GM23248 (cell line): ENCODE measurements at regions not wholly inside any gene's neighbourhood (a gene's known extent, or its start where the extent isn't known, plus 50 kb on each side); places are given as distances from the start of the nearest gene placed in this dataset.

ENCODE experiments used
- DNase-seq: peaks from one replicate; pipeline ENCODE4 v3.0.0-alpha.2; 2015
- H2AFZ ChIP-seq: fragments of 200-600 bp; sonication (generic); 2 replicates; pipeline ENCODE4 v1.6.1; 2016; ENCODE audit warnings: antibody characterized with exemption
- H3F3A ChIP-seq: fragments of 200-600 bp; sonication (generic); 2 replicates; pipeline ENCODE4 v1.6.1; 2016; ENCODE audit warnings: mild to moderate bottlenecking, antibody characterized with exemption, mixed run types; ENCODE audit not compliant: insufficient read depth
- H3K27ac ChIP-seq: fragments of 200-600 bp; sonication (generic); 2 replicates; pipeline ENCODE4 v1.5.1; 2016; ENCODE audit warnings: mild to moderate bottlenecking
- H3K27me3 ChIP-seq: fragments of 200-600 bp; sonication (generic); replicated peaks from 2 replicates; pipeline ENCODE4 v1.6.1; 2016; ENCODE audit warnings: mild to moderate bottlenecking; ENCODE audit not compliant: insufficient read depth
- H3K36me3 ChIP-seq: fragments of 200-600 bp; sonication (generic); 2 replicates; pipeline ENCODE4 v1.6.1; 2016; ENCODE audit warnings: low read depth, mild to moderate bottlenecking
- H3K4me1 ChIP-seq: fragments of 200-600 bp; sonication (generic); 2 replicates; pipeline ENCODE4 v1.6.1; 2016; ENCODE audit warnings: mild to moderate bottlenecking; ENCODE audit not compliant: insufficient read depth
- H3K4me2 ChIP-seq: fragments of 200-600 bp; sonication (generic); one replicate; pipeline ENCODE4 v1.6.1; 2016; ENCODE audit warnings: mild to moderate bottlenecking; ENCODE audit not compliant: unreplicated experiment
- H3K4me3 ChIP-seq: fragments of 200-600 bp; sonication (generic); 2 replicates; pipeline ENCODE4 v1.5.1; 2016; ENCODE audit warnings: mild to moderate bottlenecking
- H3K79me2 ChIP-seq: fragments of 200-600 bp; sonication (generic); 2 replicates; pipeline ENCODE4 v1.6.1; 2016; ENCODE audit warnings: mild to moderate bottlenecking; ENCODE audit not compliant: insufficient read depth
- H3K9ac ChIP-seq: fragments of 200-600 bp; sonication (generic); 2 replicates; pipeline ENCODE4 v1.6.1; 2016; ENCODE audit warnings: mild to moderate bottlenecking
- H3K9me2 ChIP-seq: fragments of 200-600 bp; sonication (generic); 2 replicates; pipeline ENCODE4 v1.6.1; 2016; ENCODE audit warnings: mixed run types, mild to moderate bottlenecking, moderate library complexity; ENCODE audit not compliant: insufficient read depth
- H3K9me3 ChIP-seq: fragments of 200-600 bp; sonication (generic); one replicate; pipeline ENCODE4 v1.6.1; 2017; ENCODE audit warnings: low read depth
- H4K20me1 ChIP-seq: fragments of 200-600 bp; sonication (generic); 2 replicates; pipeline ENCODE4 v1.6.0; 2016; ENCODE audit not compliant: insufficient read depth
- EZH2 ChIP-seq: fragments of 200-600 bp; sonication (generic); IDR thresholded peaks from 2 replicates; pipeline ENCODE4 v1.6.1; 2018; ENCODE audit warnings: antibody characterized with exemption, mild to moderate bottlenecking; ENCODE audit not compliant: insufficient read depth, poor library complexity, severe bottlenecking
- EZH2phosphoT487 ChIP-seq: fragments of 200-600 bp; sonication (generic); IDR thresholded peaks from 2 replicates; pipeline ENCODE4 v1.6.1; 2018; ENCODE audit warnings: antibody characterized with exemption, moderate library complexity, mild to moderate bottlenecking, low read depth; ENCODE audit not compliant: insufficient read depth
- WGBS, 2 experiments: methylation state at CpG; one replicate each; pipeline ENCODE4 v1.1.6; 2015 to 2017; ENCODE audit warnings: low lambda C conversion rate in 2 of 2, low coverage in 1 of 2; ENCODE audit errors: missing lambda C conversion rate in 2 of 2; 5-methylcytosine and 5-hydroxymethylcytosine counted together
- in situ Hi-C: fragments of 300-500 bp; cut with MboI; formaldehyde crosslinking; loops from 2 replicates; pipeline ENCODE4 v1.15.0; 2020

DNA sequence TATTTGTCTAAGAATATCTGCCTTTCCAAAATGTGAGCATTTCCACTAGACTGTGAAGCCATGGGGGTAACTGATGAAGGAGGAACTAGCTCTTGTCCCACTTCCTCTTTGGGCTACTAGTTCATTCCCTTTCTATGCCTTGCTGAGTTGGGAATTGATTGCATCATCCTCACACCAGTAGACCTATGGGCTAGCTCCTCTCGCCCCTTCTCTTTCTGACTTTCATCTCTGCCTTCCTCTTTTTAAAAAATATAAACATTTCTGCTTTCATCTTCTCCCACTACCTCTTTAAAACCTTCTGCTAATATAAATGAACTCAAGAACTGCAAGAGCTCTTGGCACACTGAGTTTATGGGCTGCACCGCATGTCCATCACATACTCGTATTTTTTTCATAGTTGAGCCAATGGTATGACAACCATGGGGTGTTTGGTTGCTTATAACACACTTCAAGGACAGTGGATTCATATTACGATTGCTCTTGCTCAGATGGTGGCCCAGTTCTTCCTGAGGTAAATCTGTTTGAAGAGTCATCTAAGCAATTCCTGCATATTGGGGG is 182.0 kb downstream of the REEP3 start:
- Histone ChIP-seq H3K4me2 (no peak overlapping the region), H3K4me3 (no peak overlapping the region), H3K27me3 (no peaks in the 10 kb centered on the region), H3K4me1 (peaks cover 41% of the 10 kb centered on the region), H3K36me3 (no peaks in the 10 kb centered on the region), H4K20me1 (no peaks in the 10 kb centered on the region), H3K9me2 (no peaks in the 10 kb centered on the region), H2AFZ (peak overlapping the region; percentile 37; the same call in 1 of the 2 replicates), H3F3A (peaks cover 46% of the 10 kb centered on the region), H3K27ac (no peak overlapping the region), H3K79me2 (no peaks in the 10 kb centered on the region), H3K9ac (no peak overlapping the region), H3K9me3 (no peaks in the 10 kb centered on the region)
- 95 to 97% methylated on average over 4 of the region's 4 CpGs for WGBS, 2 experiments
- in situ Hi-C loops: no loop called here
- TF ChIP-seq EZH2 (no peak), EZH2phosphoT487 (no peak)
- DNase-seq: no peak

DNA sequence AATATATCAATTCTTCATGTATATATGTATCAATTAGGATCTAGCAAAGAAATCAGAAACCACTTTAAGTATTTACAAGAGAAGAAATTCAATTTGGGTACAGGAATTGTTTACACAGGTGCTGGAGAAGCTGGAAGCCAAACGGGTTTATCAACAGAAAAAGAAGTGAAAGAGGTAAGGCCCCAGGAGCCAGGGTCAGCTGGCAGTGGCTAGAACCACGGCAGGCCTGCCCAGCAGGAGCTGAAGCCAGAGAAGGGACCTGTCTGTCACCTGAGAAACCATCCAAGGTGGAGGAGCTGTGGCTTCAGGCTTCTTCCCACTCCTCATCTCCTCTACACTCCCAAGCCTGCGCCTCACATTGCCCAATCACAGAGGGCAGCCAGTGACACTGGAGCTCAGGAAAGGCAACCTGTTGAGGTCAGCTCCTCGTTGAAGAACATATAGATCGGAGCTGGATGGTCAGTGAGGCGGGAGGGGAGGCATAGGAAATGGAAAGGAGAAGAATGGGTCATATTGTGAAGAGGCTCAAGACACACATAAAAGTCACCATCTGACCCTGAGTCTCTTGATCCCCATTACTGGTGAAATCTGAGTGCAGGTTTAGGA is 182.6 kb downstream of the REEP3 start:
- Histone ChIP-seq H3K79me2 (no peaks in the 10 kb centered on the region), H3K4me3 (no peak overlapping the region), H3K27me3 (no peaks in the 10 kb centered on the region), H3K9ac (no peak overlapping the region), H3K36me3 (no peaks in the 10 kb centered on the region), H3K9me3 (no peaks in the 10 kb centered on the region), H3K4me2 (no peak overlapping the region), H3K27ac (no peak overlapping the region), H3K4me1 (peaks cover 35% of the 10 kb centered on the region), H3F3A (peaks cover 39% of the 10 kb centered on the region), H4K20me1 (no peaks in the 10 kb centered on the region), H2AFZ (no peak overlapping the region), H3K9me2 (no peaks in the 10 kb centered on the region)
- TF ChIP-seq EZH2phosphoT487 (no peak), EZH2 (no peak)
- 89 to 91% methylated on average over 6 of the region's 6 CpGs for WGBS, 2 experiments
- DNase-seq: no peak
- in situ Hi-C loops: no loop called here

DNA sequence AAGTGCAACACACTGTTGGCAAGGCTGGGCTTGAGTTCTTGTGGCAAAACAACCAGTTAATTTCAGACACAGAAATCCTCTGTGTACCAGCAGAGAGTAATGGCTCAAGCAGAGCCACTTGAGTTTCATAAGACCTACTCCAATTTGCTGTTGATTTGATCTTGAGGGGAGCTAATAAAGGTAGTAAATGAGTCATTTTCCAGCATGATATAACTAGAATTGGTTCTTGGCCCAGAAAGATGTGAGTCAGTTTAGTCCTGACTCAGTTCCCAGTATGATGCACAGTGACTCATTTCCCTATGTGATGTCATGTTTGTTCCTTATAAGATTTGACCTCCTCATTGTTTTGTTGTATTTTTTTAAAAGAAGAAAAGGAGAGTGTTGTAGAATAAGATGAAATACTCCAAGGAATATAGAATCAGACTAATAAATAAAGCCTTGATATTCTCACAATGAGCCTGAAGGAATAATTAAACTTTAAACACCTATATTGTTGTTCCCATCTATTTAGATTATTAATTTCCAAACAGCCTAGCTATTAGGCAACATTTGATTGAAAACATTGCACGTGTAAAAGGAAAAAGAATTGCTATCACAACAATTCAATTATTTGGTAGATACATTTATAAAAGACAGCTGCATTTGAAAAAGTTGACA is 186.2 kb downstream of the REEP3 start:
- no peak for TF ChIP-seq EZH2phosphoT487
- TF ChIP-seq EZH2: no peak
- Histone ChIP-seq H3K36me3 (no peaks in the 10 kb centered on the region), H3K4me2 (peak overlapping the region; percentile 60), H3K27me3 (no peaks in the 10 kb centered on the region), H3K4me3 (peak overlapping the region; percentile 13; the same call in 1 of the 2 replicates), H3K27ac (peak overlapping the region; percentile 30; the same call in 1 of the 2 replicates), H3K9ac (no peak overlapping the region), H2AFZ (no peak overlapping the region), H3K79me2 (no peaks in the 10 kb centered on the region), H3K9me3 (no peaks in the 10 kb centered on the region), H3K4me1 (peaks cover 22% of the 10 kb centered on the region), H3F3A (peaks cover 25% of the 10 kb centered on the region), H3K9me2 (no peaks in the 10 kb centered on the region), H4K20me1 (no peaks in the 10 kb centered on the region)
- peak; percentile 98 for DNase-seq
- 7 to 11% methylated on average over 1 of the region's 1 CpG for WGBS, 2 experiments
- in situ Hi-C loops: no loop called here

GRCh38 chr10:63708421-63708820 is 187.2 kb downstream of the REEP3 start:
- H3K9me2 ChIP-seq: no peaks in the 10 kb centered on the region
- peaks cover 32% of the 10 kb centered on the region for H3K4me1 ChIP-seq
- no peaks in the 10 kb centered on the region for H3K79me2 ChIP-seq
- H4K20me1 ChIP-seq: no peaks in the 10 kb centered on the region
- H2AFZ ChIP-seq: no peak overlapping the region
- no peak overlapping the region for H3K9ac ChIP-seq
- no peak overlapping the region for H3K27ac ChIP-seq
- TF ChIP-seq EZH2phosphoT487 (no peak), EZH2 (no peak)
- no peak overlapping the region for H3K4me3 ChIP-seq
- no peaks in the 10 kb centered on the region for H3K9me3 ChIP-seq
- in situ Hi-C loops: no loop called here
- H3F3A ChIP-seq: peaks cover 35% of the 10 kb centered on the region
- DNase-seq: no peak
- H3K4me2 ChIP-seq: no peak overlapping the region
- 98% methylated on average over 5 of the region's 5 CpGs for WGBS, 2 experiments
- H3K27me3 ChIP-seq: no peaks in the 10 kb centered on the region
- no peaks in the 10 kb centered on the region for H3K36me3 ChIP-seq
